NCI-H524 (cell line): ENCODE measurements at regions not wholly inside any gene's neighbourhood (a gene's known extent, or its start where the extent isn't known, plus 50 kb on each side); places are given as distances from the start of the nearest gene placed in this dataset.
"Not testable (repeated sequence)": the region's sequence is repeated elsewhere in the genome, so short reads cannot be mapped to it uniquely, and the experiment has no call there.

Source experiments
- DNase-seq, 2 experiments: peaks; one replicate each; lab custom pipeline; 2025; lab: John Stamatoyannopoulos, UW

DNA sequence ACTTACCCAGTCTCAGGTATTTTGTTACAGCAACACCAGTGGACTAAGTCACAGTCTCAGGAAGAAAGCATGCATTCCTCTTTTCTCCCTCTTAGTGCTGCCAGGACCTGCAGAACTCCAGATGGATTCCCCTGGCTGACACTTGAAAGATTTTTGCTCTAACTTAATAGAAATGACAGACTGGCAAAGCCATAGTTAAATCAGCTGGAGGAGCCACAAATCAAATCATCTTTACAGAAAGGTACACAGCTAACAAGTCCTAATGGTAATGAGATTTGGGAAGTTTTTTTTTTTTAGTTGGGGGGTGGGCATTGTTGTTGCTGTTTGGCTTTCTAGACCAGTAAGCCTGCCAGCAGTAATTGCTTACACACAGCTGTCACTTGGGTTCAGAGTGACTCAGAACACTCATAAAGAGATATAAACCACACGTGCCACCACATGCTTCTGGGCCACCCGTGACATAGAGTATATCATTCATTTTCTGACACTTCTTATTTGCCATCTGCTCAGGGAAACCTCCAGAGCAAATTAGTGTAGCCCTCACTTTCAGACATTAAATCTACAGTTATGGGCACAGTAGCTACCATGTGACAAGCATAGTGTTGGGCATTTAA is 72.4 kb downstream of the FH start:
- peak; percentile 97 for DNase-seq

DNA sequence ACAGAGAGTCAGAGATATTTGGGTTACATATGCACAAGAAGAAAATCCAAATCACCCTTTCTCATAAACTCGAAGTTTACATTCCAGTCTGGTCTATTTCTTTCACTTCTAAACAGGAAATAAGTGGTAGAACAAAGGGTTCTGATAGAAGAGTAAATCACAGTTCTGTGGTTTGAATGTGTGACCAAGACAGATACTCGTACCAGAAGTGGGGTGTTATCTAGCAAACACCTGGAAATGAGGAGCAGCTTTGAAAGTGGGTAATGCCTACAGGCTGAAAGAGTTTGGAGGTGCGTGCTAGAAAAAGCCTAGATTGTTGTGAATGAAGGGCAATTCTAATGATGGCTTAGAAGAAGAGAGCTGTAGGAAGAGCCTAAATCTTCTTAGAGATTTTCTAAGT is 74.7 kb downstream of the FH start:
- DNase-seq, result no peak

DNA sequence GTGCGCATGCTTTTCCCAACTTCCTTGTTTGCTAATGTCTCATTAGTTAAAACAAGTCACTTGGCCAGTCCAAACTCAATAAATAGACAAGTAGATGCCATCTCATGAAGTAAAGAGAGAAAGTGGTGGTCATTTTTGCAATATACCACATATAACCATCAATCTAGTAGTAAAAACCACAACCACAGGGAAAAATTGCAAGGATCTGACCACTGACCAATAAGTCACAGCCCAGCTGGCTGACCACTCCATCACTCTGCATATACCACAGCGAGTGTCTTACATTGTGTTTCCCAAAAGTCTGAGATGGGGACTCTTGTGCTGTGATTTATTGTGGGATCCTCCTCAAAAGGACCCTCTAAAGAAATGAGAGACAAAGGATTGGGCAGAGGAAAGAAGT is 76.0 kb downstream of the FH start:
- DNase-seq, result no peak

- DNase-seq, result no peak
These were observed 76.9 kb downstream of the FH start for GRCh38 chr1:241442686-241443085.

- DNase-seq, result no peak
These were observed 78.7 kb downstream of the FH start for GRCh38 chr1:241440904-241441303.

GRCh38 chr1:241438686-241439085 is 80.9 kb downstream of the FH start:
- DNase-seq, result not testable (repeated sequence)

GRCh38 chr1:241432241-241432640 is 75.2 kb upstream of the RGS7 start:
- no peak for DNase-seq

DNA sequence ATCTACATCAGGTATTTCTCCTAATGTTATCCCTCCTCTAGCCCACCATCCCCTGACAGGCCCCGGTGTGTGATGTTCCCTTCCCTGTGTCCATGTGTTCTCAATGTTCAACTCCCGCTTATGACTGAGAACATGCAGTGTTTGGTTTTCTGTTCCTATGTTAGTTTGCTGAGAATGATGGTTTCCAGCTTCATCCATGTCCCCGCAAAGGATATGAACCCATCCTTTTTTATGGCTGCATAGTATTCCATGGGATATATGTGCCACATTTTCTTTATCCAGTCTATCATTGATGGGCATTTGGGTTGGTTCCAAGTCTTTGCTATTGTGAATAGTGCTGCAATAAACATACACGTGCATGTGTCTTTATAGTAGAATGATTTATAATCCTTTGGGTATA is 68.1 kb upstream of the RGS7 start:
- not testable (repeated sequence) for DNase-seq

DNA sequence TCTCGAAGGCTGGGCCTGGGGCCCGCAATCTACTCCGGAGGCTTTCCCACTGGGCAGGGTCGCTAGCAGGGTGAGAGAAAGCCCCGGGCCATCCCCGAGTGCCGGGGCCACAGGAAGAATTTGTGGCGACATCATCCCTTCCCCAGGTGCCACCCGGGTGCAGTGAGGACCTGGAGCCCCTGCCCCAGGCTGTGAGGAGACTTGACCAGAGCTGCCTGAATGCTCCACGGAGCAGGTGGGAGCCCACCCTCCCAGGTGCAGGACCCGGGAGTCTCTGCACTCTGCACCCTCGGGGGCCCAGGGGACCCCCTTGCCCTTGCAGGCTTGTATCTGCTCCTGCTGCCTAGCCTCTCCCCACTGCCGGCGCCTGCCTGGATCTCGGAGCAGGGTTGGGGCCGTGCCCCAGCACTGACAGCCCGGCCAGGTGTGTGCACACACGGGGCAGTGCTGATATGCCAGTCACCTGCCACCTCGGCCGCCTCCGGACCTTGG is 67.5 kb upstream of the RGS7 start:
- no peak for DNase-seq

DNA sequence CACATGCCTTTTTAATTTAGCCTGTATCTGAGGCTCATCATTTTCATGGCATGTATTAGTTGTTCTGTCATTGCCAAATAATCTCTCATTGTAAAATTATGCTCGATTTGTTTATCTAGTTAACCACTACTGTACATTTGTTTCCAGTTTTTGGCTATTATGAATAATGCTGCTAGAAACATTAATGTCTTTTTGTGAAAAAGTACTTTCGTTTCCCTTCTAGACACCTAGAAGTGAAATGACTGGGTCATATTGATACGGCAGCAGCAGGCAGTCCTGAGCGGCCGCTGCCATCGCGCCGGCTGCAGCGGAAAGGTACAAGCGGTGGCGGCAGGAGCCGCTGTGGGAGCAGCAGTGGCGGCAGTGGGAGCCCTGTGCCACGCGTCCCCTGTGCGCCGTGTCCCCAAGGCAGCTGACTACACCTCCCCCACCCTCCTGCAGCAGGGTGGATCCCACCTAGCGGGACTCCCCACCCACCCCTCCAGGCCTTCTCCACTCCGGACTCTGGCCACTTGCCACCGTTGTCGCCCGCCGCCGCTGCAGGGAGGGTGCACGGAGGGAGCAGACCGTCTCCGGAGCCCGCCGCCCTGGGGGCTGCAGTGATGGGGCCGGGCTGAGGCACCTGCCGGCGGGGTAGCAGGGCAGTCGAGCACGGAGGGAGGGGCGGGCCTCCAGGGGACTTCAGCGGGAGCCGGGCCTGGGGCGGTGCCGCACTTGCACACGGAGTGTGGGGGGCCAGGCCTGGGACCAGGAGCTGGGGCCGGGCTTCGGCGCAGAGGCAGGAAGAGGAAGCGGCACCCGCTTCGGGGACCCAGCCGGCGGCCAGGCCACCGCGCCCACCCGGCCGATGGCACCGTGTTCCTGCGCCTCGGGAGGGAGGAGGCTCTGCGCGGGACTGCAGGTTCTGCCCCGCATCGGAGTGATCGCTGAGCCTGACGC is 66.8 kb upstream of the RGS7 start:
- DNase-seq, result peak; percentile 47 to 65

- DNase-seq, result no peak
These were observed 65.5 kb upstream of the RGS7 start for GRCh38 chr1:241422470-241422869.

DNA sequence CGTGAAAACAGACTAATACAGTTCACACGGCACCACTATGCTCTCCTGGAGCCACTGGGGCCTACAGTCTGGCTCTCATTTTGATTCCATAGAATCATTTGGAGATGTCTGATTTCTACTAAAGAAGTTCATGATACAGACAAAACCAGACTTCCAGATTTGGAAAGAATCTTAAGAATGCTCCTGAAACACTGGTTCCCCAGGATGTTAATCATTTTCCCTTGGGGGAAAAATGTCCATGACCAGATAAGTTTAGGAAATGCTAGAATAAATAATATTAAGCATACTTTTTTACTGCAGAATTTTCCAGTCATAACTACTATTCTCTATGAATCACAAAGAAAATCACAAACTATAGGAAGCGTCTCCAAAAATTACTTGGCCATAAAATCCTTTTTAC is 63.0 kb upstream of the RGS7 start:
- DNase-seq, result no peak

GRCh38 chr1:241417258-241417657 is 60.3 kb upstream of the RGS7 start:
- DNase-seq, result peak in 1 of 2 experiments; percentile 27

- DNase-seq, result no peak
These were observed 57.0 kb upstream of the RGS7 start for GRCh38 chr1:241413974-241414373.

GRCh38 chr1:241413386-241413785 is 56.4 kb upstream of the RGS7 start:
- DNase-seq, result peak in 1 of 2 experiments; percentile 55

DNA sequence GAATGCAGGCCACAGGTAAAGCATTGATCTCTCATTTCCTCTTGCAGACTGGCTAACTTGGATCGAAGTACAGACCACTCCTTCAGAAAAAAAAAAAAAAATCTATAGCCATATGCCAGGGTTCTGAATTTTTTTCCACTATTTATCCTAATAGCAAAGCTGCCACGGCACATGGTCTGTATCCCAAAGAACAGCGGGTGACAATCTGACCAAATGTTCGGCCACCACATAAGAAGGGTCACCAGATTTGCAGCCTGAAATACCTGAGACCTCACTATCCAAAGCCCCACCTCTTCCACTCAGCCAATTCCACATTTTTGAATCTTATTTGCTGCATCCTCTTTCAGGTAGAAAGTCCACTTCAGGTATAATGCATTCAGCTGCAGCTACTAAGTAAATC is 55.6 kb upstream of the RGS7 start:
- DNase-seq, result peak in 1 of 2 experiments; percentile 70

- no peak for DNase-seq
These were observed 54.9 kb upstream of the RGS7 start for GRCh38 chr1:241411776-241412338.

DNA sequence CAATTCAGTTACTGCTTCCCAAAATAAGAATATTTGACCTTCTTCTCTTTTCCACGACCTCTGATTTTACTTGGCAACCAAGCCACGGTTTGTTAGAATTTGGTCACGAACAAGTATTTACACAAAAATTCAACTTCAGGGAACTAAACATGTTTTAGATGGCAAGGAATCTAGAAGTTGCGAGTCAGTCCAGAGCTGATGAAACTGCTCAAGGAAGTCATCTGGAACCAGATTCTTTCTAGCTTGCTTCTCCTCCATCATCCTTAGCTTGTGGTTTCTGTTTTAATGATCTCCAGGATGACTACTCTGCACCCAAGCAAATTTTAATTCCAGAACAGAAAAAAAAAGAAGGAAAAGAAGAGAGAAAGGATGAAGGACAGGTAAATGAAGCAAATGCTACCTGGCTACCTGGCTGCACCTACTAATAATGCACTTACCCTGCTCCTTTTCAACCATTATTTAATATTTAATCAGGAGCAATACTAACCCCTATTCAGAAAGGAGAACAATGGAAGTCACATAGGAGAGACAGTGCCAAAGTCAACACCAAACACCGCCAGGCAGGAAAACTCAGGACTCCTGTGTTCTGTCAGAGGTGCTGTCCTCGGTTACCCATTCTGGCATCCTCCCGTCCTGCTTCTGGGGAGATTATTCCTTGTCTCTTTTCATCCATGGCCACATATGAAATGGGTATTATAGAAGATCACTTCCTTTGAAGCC is 54.2 kb upstream of the RGS7 start:
- DNase-seq, result no peak

DNA sequence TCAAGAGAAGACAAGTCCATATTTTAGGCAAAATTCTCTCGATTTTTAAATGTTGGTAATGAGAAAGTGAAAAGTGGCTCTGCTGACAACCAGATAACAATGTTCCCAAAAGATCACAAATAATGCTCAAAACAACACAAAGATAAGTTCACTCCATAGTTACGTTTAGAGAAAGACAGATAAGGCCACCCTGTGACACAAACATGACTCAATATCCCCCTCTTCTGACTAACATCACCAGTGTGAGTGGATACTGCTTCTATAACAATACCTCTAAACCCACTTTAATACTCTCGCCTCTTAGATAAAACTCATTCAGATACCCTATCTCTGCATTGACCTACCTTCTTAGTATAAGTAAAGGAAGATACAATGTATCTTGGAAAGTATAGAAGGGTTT is 51.2 kb upstream of the RGS7 start:
- peak in 1 of 2 experiments; percentile 35 for DNase-seq
